Tibial artery (tissue), 4 donors: ENCODE measurements at regions not wholly inside any gene's neighbourhood (a gene's known extent, or its start where the extent isn't known, plus 50 kb on each side); places are given as distances from the start of the nearest gene placed in this dataset.
"Not testable (repeated sequence)": the region's sequence is repeated elsewhere in the genome, so short reads cannot be mapped to it uniquely, and the experiment has no call there.

Experiments used
- DNase-seq, 2 donors: peaks; one replicate each; pipeline ENCODE4 v3.0.0-alpha.2; 2019
- H3K27ac ChIP-seq, 2 donors: fragments of 200-600 bp; sonication (generic) in 1 of 2; 1 replicate in 1 of 2; 2 replicates in 1 of 2; pipeline ENCODE4 v1.5.1; 2018 to 2019; ENCODE audit warnings: mild to moderate bottlenecking in 1 of 2
- H3K27me3 ChIP-seq, 2 donors: fragments of 200-600 bp; sonication (generic) in 1 of 2; one replicate each; pipeline versions ENCODE4 v1.5.1 to v1.6.0; 2016 to 2019
- H3K36me3 ChIP-seq, 3 donors: fragments of 200-600 bp; sonication (generic) in 2 of 3; one replicate each; pipeline ENCODE4 v1.5.1; 2016 to 2019; ENCODE audit warnings: mild to moderate bottlenecking in 2 of 3
- H3K4me1 ChIP-seq, 4 donors: fragments of 200-600 bp; sonication (generic) in 2 of 4; 1 replicate in 3 of 4; 2 replicates in 1 of 4; pipeline ENCODE4 v1.5.1; 2016 to 2019
- H3K4me3 ChIP-seq, 2 donors: fragments of 200-600 bp; sonication (generic) in 1 of 2; 1 replicate in 1 of 2; 2 replicates in 1 of 2; pipeline ENCODE4 v1.5.1; 2018 to 2019; ENCODE audit warnings: mild to moderate bottlenecking in 2 of 2
- H3K9me3 ChIP-seq, 3 donors: fragments of 200-600 bp; sonication (generic) in 1 of 3; one replicate each; pipeline ENCODE4 v1.5.1; 2016 to 2019
- intact Hi-C: fragments of 100-400 bp; cut with DNase I; formaldehyde crosslinking; loops from one replicate; pipeline ENCODE4 v1.15.0; 2023; ENCODE audit warnings: low total_unique reads
- TF ChIP-seq, protein P1 (sequence below), 2 experiments: fragments of 200-600 bp in 1 of 2; fragments of 450-650 bp in 1 of 2; IDR thresholded peaks; one replicate each; pipeline ENCODE4 v1.5.1; 2017 to 2019; ENCODE audit warnings: antibody characterized with exemption in 2 of 2, mild to moderate bottlenecking in 1 of 2, moderate library complexity in 1 of 2

DNA sequence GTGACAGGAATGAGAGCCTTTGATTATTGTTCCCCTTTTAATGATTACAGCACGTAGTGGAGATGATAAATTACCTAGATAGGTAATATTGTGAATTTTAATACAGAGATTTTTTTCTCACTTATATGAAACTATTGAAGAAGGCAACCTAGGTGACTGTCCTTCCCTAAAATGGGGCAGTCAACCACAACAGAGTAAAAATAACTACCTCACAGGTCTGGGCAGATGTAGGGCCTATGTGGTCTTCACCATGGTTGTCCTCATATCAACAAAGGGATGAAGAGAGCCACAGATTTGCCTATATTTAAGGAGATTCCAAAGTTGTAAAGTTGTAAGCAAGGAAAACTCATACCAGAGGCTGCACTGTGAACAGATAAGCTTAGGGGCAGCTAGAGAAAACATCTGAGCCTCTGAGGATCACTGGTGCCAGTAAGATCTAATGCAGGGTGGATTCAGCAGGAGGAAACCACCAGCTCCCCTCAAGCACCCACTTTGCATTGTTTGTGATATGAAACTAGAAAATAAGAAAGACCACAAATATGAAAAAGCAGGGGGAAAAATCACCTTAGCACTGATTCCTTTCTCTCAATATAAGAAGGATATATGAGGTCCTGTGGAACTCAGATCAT, 547.9 kb upstream of the GALNTL6 start:
- Histone ChIP-seq H3K4me3 (no peak overlapping the region), H3K27ac (no peak overlapping the region), H3K27me3 (no peaks in the 10 kb centered on the region), H3K4me1 (no peaks in the 10 kb centered on the region), H3K9me3 (no peaks in the 10 kb centered on the region), H3K36me3 (no peaks in the 10 kb centered on the region)
- DNase-seq, result no peak
- TF ChIP-seq, protein P1, sequence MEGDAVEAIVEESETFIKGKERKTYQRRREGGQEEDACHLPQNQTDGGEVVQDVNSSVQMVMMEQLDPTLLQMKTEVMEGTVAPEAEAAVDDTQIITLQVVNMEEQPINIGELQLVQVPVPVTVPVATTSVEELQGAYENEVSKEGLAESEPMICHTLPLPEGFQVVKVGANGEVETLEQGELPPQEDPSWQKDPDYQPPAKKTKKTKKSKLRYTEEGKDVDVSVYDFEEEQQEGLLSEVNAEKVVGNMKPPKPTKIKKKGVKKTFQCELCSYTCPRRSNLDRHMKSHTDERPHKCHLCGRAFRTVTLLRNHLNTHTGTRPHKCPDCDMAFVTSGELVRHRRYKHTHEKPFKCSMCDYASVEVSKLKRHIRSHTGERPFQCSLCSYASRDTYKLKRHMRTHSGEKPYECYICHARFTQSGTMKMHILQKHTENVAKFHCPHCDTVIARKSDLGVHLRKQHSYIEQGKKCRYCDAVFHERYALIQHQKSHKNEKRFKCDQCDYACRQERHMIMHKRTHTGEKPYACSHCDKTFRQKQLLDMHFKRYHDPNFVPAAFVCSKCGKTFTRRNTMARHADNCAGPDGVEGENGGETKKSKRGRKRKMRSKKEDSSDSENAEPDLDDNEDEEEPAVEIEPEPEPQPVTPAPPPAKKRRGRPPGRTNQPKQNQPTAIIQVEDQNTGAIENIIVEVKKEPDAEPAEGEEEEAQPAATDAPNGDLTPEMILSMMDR (IDR thresholded peaks at IDR 0.05), result no peak
- intact Hi-C loops, result no loop called here

DNA sequence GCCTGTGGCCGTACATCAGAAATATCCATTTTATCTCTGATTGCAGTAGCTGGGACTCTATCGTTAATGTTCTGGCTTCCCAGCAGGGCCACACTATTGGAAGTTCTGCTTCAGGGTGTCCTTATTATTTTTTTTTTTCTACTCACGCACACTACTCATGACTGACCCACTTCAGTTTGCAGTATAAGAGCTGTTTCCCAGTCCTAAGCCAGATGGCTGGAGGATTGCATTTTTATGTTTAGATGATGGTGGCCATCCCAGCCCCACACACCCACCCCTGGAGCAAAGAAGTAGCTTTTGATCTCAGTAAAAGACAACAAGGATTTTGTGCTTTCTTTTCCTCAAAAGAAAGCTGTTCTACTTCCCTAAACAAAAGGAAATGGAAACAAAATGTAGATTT, 557.0 kb upstream of the GALNTL6 start:
- no peak for DNase-seq
- Histone ChIP-seq H3K9me3 (no peaks in the 10 kb centered on the region), H3K36me3 (no peaks in the 10 kb centered on the region), H3K4me3 (no peak overlapping the region), H3K4me1 (no peaks in the 10 kb centered on the region), H3K27me3 (no peaks in the 10 kb centered on the region), H3K27ac (no peak overlapping the region)
- intact Hi-C loops, result no loop called here
- TF ChIP-seq, protein P1 (IDR thresholded peaks at IDR 0.05), result no peak

DNA sequence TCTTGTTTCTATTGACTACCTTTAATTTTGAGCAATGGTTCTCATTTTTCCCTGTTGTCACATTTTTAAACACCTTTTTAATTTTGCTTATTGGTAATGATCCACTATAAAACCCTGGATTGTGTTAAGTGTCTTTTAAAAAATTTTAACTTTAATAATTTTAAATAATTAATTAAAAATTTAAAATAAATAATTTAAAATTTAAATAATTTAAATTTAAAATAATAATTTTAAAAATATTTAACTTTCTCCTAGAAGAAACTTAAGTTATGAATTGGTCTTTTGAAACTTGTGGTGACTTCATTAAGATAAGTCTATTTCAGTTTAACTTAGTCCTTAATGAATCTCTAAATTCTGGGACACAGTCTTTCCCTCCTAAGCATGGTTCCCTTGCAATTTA, 566.3 kb upstream of the GALNTL6 start:
- Histone ChIP-seq H3K36me3 (no peaks in the 10 kb centered on the region), H3K27me3 (no peaks in the 10 kb centered on the region), H3K9me3 (no peaks in the 10 kb centered on the region), H3K4me1 (no peaks in the 10 kb centered on the region), H3K27ac (no peak overlapping the region), H3K4me3 (no peak overlapping the region)
- TF ChIP-seq, protein P1 (IDR thresholded peaks at IDR 0.05), result no peak
- intact Hi-C loops, result no loop called here
- no peak for DNase-seq

DNA sequence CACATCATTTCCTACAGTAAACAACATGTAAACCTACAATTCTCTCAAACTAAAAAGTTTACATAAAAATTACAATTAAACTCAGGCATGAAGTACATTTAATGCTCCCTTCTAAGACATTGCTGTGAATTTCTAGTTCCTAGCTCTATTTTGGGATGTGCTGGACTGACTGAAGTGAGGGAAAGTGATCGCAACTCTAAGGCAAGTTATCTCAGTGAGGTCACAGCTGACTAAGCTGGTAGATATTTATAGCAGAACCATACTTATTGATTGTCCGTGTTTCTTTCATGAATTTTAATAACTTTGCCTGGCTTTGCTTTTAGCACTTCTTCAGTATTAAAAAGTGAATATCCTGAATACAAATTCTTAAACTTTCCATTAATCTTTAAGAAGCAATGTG, 570.4 kb upstream of the GALNTL6 start:
- Histone ChIP-seq H3K27ac (no peak overlapping the region), H3K27me3 (no peaks in the 10 kb centered on the region), H3K36me3 (no peaks in the 10 kb centered on the region), H3K9me3 (no peaks in the 10 kb centered on the region), H3K4me3 (no peak overlapping the region), H3K4me1 (no peaks in the 10 kb centered on the region)
- TF ChIP-seq, protein P1 (IDR thresholded peaks at IDR 0.05), result no peak
- intact Hi-C loops, result no loop called here
- no peak for DNase-seq

DNA sequence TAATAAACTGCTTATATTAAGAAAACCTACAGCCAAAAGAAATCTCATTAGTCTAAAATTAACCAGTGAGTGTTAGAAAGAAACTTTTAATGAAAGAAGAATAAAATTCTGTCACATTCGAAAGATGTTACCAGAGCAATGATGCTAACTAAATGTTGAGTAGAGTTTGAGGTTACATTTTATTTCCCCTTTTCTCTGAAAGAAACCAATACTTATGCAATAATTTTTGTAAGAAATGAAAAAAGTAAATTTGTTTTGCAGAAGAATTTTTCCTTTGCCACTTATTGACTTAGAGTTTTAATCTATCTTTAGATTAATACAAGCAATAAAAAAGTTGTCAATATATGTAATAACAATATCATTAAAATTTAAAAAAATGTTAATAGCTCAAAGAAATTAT, 574.0 kb upstream of the GALNTL6 start:
- TF ChIP-seq, protein P1 (IDR thresholded peaks at IDR 0.05), result no peak
- DNase-seq, result no peak
- Histone ChIP-seq H3K27me3 (no peaks in the 10 kb centered on the region), H3K4me3 (no peak overlapping the region), H3K36me3 (no peaks in the 10 kb centered on the region), H3K4me1 (no peaks in the 10 kb centered on the region), H3K27ac (no peak overlapping the region), H3K9me3 (no peaks in the 10 kb centered on the region)
- intact Hi-C loops, result no loop called here

DNA sequence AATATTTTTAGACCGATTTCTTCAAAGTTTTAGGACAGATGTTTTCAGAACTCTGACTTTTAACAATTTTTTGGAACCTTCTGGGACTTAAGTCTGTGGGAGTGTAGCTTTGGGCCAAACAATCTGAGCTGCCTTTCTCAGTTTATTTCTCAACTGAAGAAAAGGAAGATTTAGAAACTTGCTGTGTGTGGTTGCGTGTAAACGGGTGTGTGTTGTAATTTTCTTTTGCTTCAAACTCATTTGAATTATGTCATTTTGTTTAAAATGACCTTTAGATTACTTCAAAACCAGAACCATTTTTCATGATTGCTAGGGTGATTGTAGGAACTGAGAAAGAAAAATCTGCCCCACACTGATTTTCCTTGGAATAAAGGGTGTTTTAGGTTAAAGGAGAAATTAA, 577.7 kb upstream of the GALNTL6 start:
- intact Hi-C loops, result no loop called here
- Histone ChIP-seq H3K36me3 (no peaks in the 10 kb centered on the region), H3K9me3 (no peaks in the 10 kb centered on the region), H3K4me1 (no peaks in the 10 kb centered on the region), H3K27me3 (no peaks in the 10 kb centered on the region), H3K27ac (no peak overlapping the region), H3K4me3 (no peak overlapping the region)
- TF ChIP-seq, protein P1 (IDR thresholded peaks at IDR 0.05), result no peak
- no peak for DNase-seq

DNA sequence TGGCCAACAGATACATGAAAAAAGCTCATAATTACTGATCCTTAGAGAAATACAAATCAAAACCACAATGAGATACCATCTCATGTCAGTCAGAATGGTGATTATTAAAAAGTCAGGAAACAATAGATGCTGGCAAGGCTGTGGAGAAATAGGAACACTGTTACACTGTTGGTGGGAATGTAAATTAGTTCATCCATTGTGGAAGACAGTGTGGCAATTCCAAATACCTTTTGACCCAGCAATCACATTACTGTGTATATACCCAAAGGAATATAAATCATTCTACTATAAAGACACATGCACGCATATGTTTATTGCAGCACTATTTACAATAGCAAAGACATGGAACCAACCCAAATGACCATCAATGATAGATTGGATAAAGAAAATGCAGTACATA, 583.9 kb upstream of the GALNTL6 start:
- DNase-seq, H3K36me3 ChIP-seq, H3K27me3 ChIP-seq, H3K4me3 ChIP-seq, H3K27ac ChIP-seq, H3K9me3 ChIP-seq, intact Hi-C loops, H3K4me1 ChIP-seq: not testable (repeated sequence)
